MM.1S (cell line): ENCODE measurements at regions not wholly inside any gene's neighbourhood (a gene's known extent, or its start where the extent isn't known, plus 50 kb on each side); places are given as distances from the start of the nearest gene placed in this dataset.

ENCODE experiments used
- CTCF ChIP-seq: fragments of 300-600 bp; sonication (generic); IDR thresholded peaks from 2 replicates; pipeline ENCODE4 v1.5.1; 2016; ENCODE audit warnings: antibody characterized with exemption, low read length, mixed read lengths
- EZH2 ChIP-seq: fragments of 300-600 bp; sonication (generic); optimal IDR thresholded peaks from 2 replicates; pipeline ENCODE3; 2017; ENCODE audit warnings: low read depth, mild to moderate bottlenecking, antibody characterized with exemption, low read length, mixed read lengths
- EZH2phosphoT487 ChIP-seq: fragments of 300-600 bp; sonication (generic); IDR thresholded peaks from 2 replicates; pipeline ENCODE4 v1.6.1; 2018; ENCODE audit warnings: antibody characterized with exemption, low read length

- no peak for TF ChIP-seq CTCF
- TF ChIP-seq EZH2, result no peak
- no peak for TF ChIP-seq EZH2phosphoT487
Observed at GRCh38 chr21:14754682-14755081, 208.6 kb upstream of the SAMSN1 start.
